IMR-90 (cell line): ENCODE measurements at regions not wholly inside any gene's neighbourhood (a gene's known extent, or its start where the extent isn't known, plus 50 kb on each side); places are given as distances from the start of the nearest gene placed in this dataset.
A peak's percentile ranks its signal among the peaks of the same experiment; 100 is the strongest.

Experiments
- ATAC-seq: fragments of 200-7000 bp; cut with Tn5 transposase; 2 replicates; pipeline ENCODE4 v1.9.1; 2020; ENCODE audit warnings: low read depth, mild to moderate bottlenecking, moderate library complexity
- BruUV-seq: library from RNA; stranded (reverse); fragments of 400-500 nt; replicated peaks from 2 replicates; lab custom pipeline; 2021; lab: Mats Ljungman, UMichigan
- CTCF ChIA-PET: fragments of 300-600 bp; formaldehyde crosslinking; extraction: SDS; loops from one replicate; lab custom pipeline; 2021; ENCODE audit warnings: antibody characterized with exemption; lab: Yijun Ruan, JAX
- POLR2A ChIA-PET: fragments of 300-600 bp; sonication (Branson Sonifier 250); formaldehyde crosslinking; loops from one replicate; lab custom pipeline; 2022; ENCODE audit warnings: antibody characterized with exemption; ENCODE audit not compliant: unreplicated experiment; lab: Charles Lee
- DNase-seq: peaks from one replicate; pipeline ENCODE4 v3.0.0; 2013
- H2AFZ ChIP-seq: replicated peaks from 2 replicates; pipeline ENCODE3; 2013; ENCODE audit warnings: low read length, mild to moderate bottlenecking; ENCODE audit not compliant: poor library complexity
- H2AK5ac ChIP-seq: 2 replicates; pipeline ENCODE4 v1.6.1; 2013; ENCODE audit warnings: low read depth, low read length, inconsistent platforms
- H2AK9ac ChIP-seq: replicated peaks from 2 replicates; pipeline ENCODE3; 2013; ENCODE audit warnings: mild to moderate bottlenecking, low read depth, low read length, moderate library complexity; ENCODE audit not compliant: poor library complexity
- H2BK120ac ChIP-seq: 2 replicates; pipeline ENCODE4 v1.6.1; 2013; ENCODE audit warnings: low read depth, low read length, inconsistent platforms
- H2BK15ac ChIP-seq: 3 replicates; pipeline ENCODE4 v1.6.1; 2013; ENCODE audit warnings: low read depth, low read length, inconsistent platforms
- H2BK20ac ChIP-seq: 2 replicates; pipeline ENCODE4 v1.6.1; 2013; ENCODE audit warnings: low read depth, mild to moderate bottlenecking, inconsistent platforms, low read length, moderate library complexity
- H2BK5ac ChIP-seq: 2 replicates; pipeline ENCODE4 v1.6.1; 2013; ENCODE audit warnings: mild to moderate bottlenecking, low read depth, low read length, inconsistent platforms; ENCODE audit not compliant: poor library complexity, severe bottlenecking
- H3K14ac ChIP-seq: replicated peaks from 2 replicates; pipeline ENCODE4 v1.6.1; 2013; ENCODE audit warnings: low read depth, low read length, inconsistent platforms
- H3K18ac ChIP-seq: 2 replicates; pipeline ENCODE4 v1.6.1; 2013; ENCODE audit warnings: low read depth, low read length, control low read depth
- H3K23ac ChIP-seq: 2 replicates; pipeline ENCODE4 v1.6.1; 2013; ENCODE audit warnings: low read depth, low read length, inconsistent platforms
- H3K27ac ChIP-seq: 2 replicates; pipeline ENCODE4 v1.5.1; 2013; ENCODE audit warnings: mild to moderate bottlenecking, control low read depth, low read length; ENCODE audit not compliant: insufficient read depth
- H3K27me3 ChIP-seq: 2 replicates; pipeline ENCODE4 v1.6.1; 2013; ENCODE audit warnings: low read length; ENCODE audit not compliant: control insufficient read depth, insufficient read depth
- H3K36me3 ChIP-seq: 2 replicates; pipeline ENCODE4 v1.6.1; 2013; ENCODE audit warnings: low read length, mixed read lengths; ENCODE audit not compliant: control insufficient read depth, insufficient read depth
- H3K4ac ChIP-seq: 2 replicates; pipeline ENCODE4 v1.6.1; 2013; ENCODE audit warnings: low read depth, low read length, inconsistent platforms
- H3K4me1 ChIP-seq: 2 replicates; pipeline ENCODE4 v1.6.1; 2013; ENCODE audit warnings: low read length, mixed read lengths; ENCODE audit not compliant: control insufficient read depth, insufficient read depth
- H3K4me2 ChIP-seq: 2 replicates; pipeline ENCODE4 v1.6.1; 2013; ENCODE audit warnings: low read depth, mild to moderate bottlenecking, control low read depth, low read length, moderate library complexity
- H3K4me3 ChIP-seq: 2 replicates; pipeline ENCODE4 v1.5.1; 2013; ENCODE audit warnings: low read depth, mild to moderate bottlenecking, control low read depth, low read length, moderate library complexity; ENCODE audit not compliant: insufficient read depth
- H3K56ac ChIP-seq: 2 replicates; pipeline ENCODE4 v1.6.1; 2013; ENCODE audit warnings: low read length, inconsistent platforms; ENCODE audit not compliant: insufficient read depth; ENCODE audit errors: extremely low read depth
- H3K79me1 ChIP-seq, 2 experiments: 2 replicates each; pipeline ENCODE4 v1.6.1; 2013; ENCODE audit warnings: low read length in 2 of 2, inconsistent platforms in 1 of 2, low read depth in 1 of 2
- H3K9ac ChIP-seq: 2 replicates; pipeline ENCODE4 v1.6.1; 2013; ENCODE audit warnings: low read depth, low read length, control low read depth
- H3K9me1 ChIP-seq: 2 replicates; pipeline ENCODE4 v1.6.1; 2013; ENCODE audit warnings: low read length, inconsistent platforms; ENCODE audit not compliant: insufficient read depth
- H3K9me3 ChIP-seq: 2 replicates; pipeline ENCODE4 v1.6.1; 2013; ENCODE audit warnings: low read length; ENCODE audit not compliant: control insufficient read depth, insufficient read depth
- H4K20me1 ChIP-seq: 2 replicates; pipeline ENCODE4 v1.6.1; 2013; ENCODE audit warnings: low read length, inconsistent platforms; ENCODE audit not compliant: insufficient read depth
- H4K5ac ChIP-seq: 2 replicates; pipeline ENCODE4 v1.6.1; 2013; ENCODE audit warnings: mild to moderate bottlenecking, low read depth, low read length, control low read depth
- H4K8ac ChIP-seq, 2 experiments: 2 replicates each; pipeline ENCODE4 v1.6.1; 2013; ENCODE audit warnings: low read depth in 2 of 2, low read length in 2 of 2, control low read depth in 1 of 2, inconsistent platforms in 1 of 2
- H4K91ac ChIP-seq: 2 replicates; pipeline ENCODE4 v1.6.1; 2013; ENCODE audit warnings: low read depth, low read length, inconsistent platforms; ENCODE audit not compliant: insufficient read depth
- BHLHE40 ChIP-seq: fragments of 150-350 bp; IDR thresholded peaks from 2 replicates; pipeline ENCODE4 v1.6.1; 2016; ENCODE audit warnings: mild to moderate bottlenecking, low read depth, low read length
- CEBPB ChIP-seq: IDR thresholded peaks from 2 replicates; pipeline ENCODE4 v1.6.1; 2012; ENCODE audit warnings: low read depth, low read length, improper control_type of control experiment
- CHD1 ChIP-seq: IDR thresholded peaks from 2 replicates; pipeline ENCODE4 v1.6.1; 2012; ENCODE audit warnings: low read depth, low read length, improper control_type of control experiment
- FOS ChIP-seq: fragments of 150-350 bp; IDR thresholded peaks from 2 replicates; pipeline ENCODE4 v1.6.1; 2016; ENCODE audit warnings: low read depth, low read length
- MAFK ChIP-seq: IDR thresholded peaks from 2 replicates; pipeline ENCODE4 v1.6.1; 2012; ENCODE audit warnings: low read depth, low read length, improper control_type of control experiment
- RCOR1 ChIP-seq: IDR thresholded peaks from 2 replicates; pipeline ENCODE4 v1.6.1; 2012; ENCODE audit warnings: mild to moderate bottlenecking, low read length, improper control_type of control experiment; ENCODE audit not compliant: insufficient replicate concordance
- WGBS, 2 experiments: methylation state at CpG; one replicate each; pipeline versions ENCODE4 v1.1.5 to v1.1.7; 2013; ENCODE audit warnings: missing lambda C conversion rate in 2 of 2; ENCODE audit not compliant: insufficient read length in 1 of 2; ENCODE audit errors: extremely low coverage in 2 of 2; 5-methylcytosine and 5-hydroxymethylcytosine counted together
- dilution Hi-C: fragments of 300-500 bp; cut with HindIII; formaldehyde crosslinking; loops from one replicate; pipeline ENCODE4 v1.14.3; 2018; ENCODE audit warnings: low sequenced_read_pairs; ENCODE audit not compliant: unreplicated experiment
- in situ Hi-C: fragments of 300-500 bp; cut with MboI; formaldehyde crosslinking; loops from 3 replicates; pipeline ENCODE4 v1.14.3; 2019; ENCODE audit warnings: low sequenced_read_pairs, inconsistent platforms, mixed read lengths
- intact Hi-C: fragments of 100-400 bp; cut with micrococcal nuclease; formaldehyde crosslinking; loops from 2 replicates; pipeline ENCODE4 v1.10.0; 2022
- TF ChIP-seq, protein P1 (sequence below): fragments of 150-350 bp; IDR thresholded peaks from 2 replicates; pipeline ENCODE4 v1.6.1; 2016; ENCODE audit warnings: low read depth, mild to moderate bottlenecking, low read length, moderate library complexity, borderline replicate concordance

DNA sequence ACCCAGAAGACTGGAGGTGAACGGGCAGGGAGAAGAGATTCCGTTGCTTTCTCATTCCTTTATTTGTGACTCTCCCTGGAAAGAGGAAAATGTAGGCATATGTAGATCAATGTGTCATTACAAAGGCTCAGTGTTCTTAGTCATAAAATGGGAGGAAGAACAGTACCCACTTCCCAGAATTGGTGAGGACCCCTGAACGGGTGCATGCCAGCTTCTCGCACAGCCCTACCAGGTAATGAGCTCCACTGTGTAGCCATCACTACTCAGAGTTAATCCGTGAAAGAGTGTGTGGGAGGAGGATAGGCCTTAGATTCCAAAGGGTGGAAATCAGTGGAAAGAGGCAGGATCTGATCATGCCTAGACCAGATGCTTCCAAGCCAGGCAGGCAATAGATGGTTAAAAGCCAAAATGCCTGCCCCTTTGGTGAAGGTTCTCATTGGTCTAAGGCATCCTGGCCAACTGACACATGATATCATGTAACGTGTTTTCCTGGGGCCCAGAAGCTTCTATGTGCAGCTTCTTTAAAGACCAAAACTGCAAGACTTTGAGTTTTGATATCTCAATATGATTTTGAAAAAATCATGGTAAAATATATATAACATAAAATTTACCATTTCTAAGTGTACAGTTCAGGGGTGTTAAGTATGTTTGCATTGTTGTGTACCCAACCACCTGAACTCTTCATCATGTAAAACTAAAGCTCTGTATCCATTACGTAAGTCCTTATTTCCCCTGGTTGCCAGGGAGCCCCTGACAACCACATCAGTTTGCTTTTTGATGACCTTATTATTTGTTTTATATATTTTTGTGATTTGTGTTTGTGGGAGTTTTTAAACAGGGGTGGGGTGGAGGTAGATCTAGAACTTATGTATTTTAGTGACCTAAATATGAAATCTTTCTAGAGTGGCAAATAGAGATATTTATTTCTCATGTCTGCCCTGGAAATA lies 402.2 kb upstream of the CFAP20DC start:
- H3K18ac ChIP-seq: no peak overlapping the region
- no peak overlapping the region for H3K9ac ChIP-seq
- H3K27ac ChIP-seq: no peak overlapping the region
- H2AFZ ChIP-seq: no peak overlapping the region
- H2BK120ac ChIP-seq: no peak overlapping the region
- dilution Hi-C loops (no loop called here), in situ Hi-C loops (no loop called here), intact Hi-C loops (no loop called here)
- no peaks in the 10 kb centered on the region for H3K36me3 ChIP-seq
- ChIA-PET CTCF (no interaction called here), POLR2A (no interaction called here)
- no peak overlapping the region for H3K4me3 ChIP-seq
- H4K91ac ChIP-seq: no peak overlapping the region
- H2BK15ac ChIP-seq: no peak overlapping the region; the same call in 2 of the 3 replicates
- no peak overlapping the region for H2BK5ac ChIP-seq
- DNase-seq: no peak
- no peak overlapping the region; the same call in 1 of the 2 replicates for H3K4ac ChIP-seq
- no peaks in the 10 kb centered on the region for H3K27me3 ChIP-seq
- no peak overlapping the region for H2AK9ac ChIP-seq
- BruUV-seq: no TSS peak
- TF ChIP-seq RCOR1: no peak
- TF ChIP-seq, protein P1, sequence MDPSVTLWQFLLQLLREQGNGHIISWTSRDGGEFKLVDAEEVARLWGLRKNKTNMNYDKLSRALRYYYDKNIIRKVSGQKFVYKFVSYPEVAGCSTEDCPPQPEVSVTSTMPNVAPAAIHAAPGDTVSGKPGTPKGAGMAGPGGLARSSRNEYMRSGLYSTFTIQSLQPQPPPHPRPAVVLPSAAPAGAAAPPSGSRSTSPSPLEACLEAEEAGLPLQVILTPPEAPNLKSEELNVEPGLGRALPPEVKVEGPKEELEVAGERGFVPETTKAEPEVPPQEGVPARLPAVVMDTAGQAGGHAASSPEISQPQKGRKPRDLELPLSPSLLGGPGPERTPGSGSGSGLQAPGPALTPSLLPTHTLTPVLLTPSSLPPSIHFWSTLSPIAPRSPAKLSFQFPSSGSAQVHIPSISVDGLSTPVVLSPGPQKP: no peak
- TF ChIP-seq CEBPB: no peak
- no peak for TF ChIP-seq BHLHE40
- no peak for TF ChIP-seq MAFK
- TF ChIP-seq FOS: no peak
- TF ChIP-seq CHD1: no peak
- H3K14ac ChIP-seq: no peak overlapping the region
- peak overlapping the region; percentile 17; the same call in 1 of the 2 replicates for H2AK5ac ChIP-seq
- no peak overlapping the region for H3K23ac ChIP-seq
- H3K79me1 ChIP-seq: no peaks in the 10 kb centered on the region
- 100% methylated on average over 1 of the region's 7 CpGs; no CpG with 5 or more reads in 1 of the 2 experiments for WGBS, 2 experiments
- peaks cover 7% of the 10 kb centered on the region; the same call in 1 of the 2 replicates for H3K9me1 ChIP-seq
- no peak overlapping the region for H4K5ac ChIP-seq
- no peak overlapping the region for H3K56ac ChIP-seq
- no peaks in the 10 kb centered on the region for H4K20me1 ChIP-seq
- no peak overlapping the region for H4K8ac ChIP-seq
- ATAC-seq: no peak
- peaks cover 3% of the 10 kb centered on the region; the same call in 1 of the 2 replicates for H3K4me1 ChIP-seq
- H3K9me3 ChIP-seq: no peaks in the 10 kb centered on the region
- no peak overlapping the region for H3K4me2 ChIP-seq
- no peak overlapping the region for H2BK20ac ChIP-seq
